ENCODE measurements at regions not wholly inside any gene's neighbourhood (a gene's known extent, or its start where the extent isn't known, plus 50 kb on each side); places are given as distances from the start of the nearest gene placed in this dataset.

GRCh38 chr15:38093931-38094330 lies 158.7 kb upstream of the SPRED1 start:
- TF ChIP-seq CTCF (IDR thresholded peaks at IDR 0.05; ENCODE audit: low read depth, low read length): no peak
- no peak for TF ChIP-seq POLR2A (IDR thresholded peaks at IDR 0.05; ENCODE audit: extremely low read depth, insufficient read length)
- no peak for TF ChIP-seq MYC (IDR thresholded peaks at IDR 0.05; ENCODE audit: low read depth, low read length)
- no peak for TF ChIP-seq MAX (IDR thresholded peaks at IDR 0.05; ENCODE audit: low read depth, low read length)

Measured in NB4 (cell line).